ENCODE measurements at regions not wholly inside any gene's neighbourhood (a gene's known extent, or its start where the extent isn't known, plus 50 kb on each side); places are given as distances from the start of the nearest gene placed in this dataset.

DNA sequence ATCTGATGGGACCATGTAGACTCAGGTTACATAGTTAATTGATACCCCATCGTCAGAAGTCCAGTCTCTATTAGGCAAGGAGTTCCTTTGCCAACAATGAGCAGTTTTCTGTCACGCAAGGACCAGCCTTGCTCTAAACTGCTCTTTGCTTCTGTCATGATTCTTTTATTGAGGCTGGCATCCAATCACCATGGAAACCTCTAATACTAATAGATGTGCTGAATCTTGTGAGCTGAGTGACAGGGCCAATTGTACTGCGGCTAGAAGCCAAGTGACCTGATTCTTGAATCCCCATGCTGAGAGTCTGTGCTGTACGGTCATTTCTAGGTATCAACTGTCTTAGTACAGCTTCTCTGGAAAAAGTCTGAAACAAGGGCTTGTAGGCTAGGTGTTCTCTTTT lies 395.6 kb downstream of the RND3 start:
- Mint-ChIP-seq H3K4me1 (ENCODE audit: unreplicated experiment) (peaks cover 3% of the 10 kb centered on the region), H3K9me3 (ENCODE audit: unreplicated experiment) (no peaks in the 10 kb centered on the region), H3K27me3 (ENCODE audit: unreplicated experiment) (no peaks in the 10 kb centered on the region), H3K27ac (ENCODE audit: unreplicated experiment) (no peak overlapping the region), H3K4me3 (ENCODE audit: unreplicated experiment) (no peak overlapping the region), H3K36me3 (ENCODE audit: low read depth, unreplicated experiment) (no peaks in the 10 kb centered on the region)
- no peak for DNase-seq (ENCODE audit: low spot score)
- TF ChIP-seq, protein P1, sequence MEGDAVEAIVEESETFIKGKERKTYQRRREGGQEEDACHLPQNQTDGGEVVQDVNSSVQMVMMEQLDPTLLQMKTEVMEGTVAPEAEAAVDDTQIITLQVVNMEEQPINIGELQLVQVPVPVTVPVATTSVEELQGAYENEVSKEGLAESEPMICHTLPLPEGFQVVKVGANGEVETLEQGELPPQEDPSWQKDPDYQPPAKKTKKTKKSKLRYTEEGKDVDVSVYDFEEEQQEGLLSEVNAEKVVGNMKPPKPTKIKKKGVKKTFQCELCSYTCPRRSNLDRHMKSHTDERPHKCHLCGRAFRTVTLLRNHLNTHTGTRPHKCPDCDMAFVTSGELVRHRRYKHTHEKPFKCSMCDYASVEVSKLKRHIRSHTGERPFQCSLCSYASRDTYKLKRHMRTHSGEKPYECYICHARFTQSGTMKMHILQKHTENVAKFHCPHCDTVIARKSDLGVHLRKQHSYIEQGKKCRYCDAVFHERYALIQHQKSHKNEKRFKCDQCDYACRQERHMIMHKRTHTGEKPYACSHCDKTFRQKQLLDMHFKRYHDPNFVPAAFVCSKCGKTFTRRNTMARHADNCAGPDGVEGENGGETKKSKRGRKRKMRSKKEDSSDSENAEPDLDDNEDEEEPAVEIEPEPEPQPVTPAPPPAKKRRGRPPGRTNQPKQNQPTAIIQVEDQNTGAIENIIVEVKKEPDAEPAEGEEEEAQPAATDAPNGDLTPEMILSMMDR (IDR thresholded peaks at IDR 0.05; ENCODE audit: unreplicated experiment) = no peak

DNA sequence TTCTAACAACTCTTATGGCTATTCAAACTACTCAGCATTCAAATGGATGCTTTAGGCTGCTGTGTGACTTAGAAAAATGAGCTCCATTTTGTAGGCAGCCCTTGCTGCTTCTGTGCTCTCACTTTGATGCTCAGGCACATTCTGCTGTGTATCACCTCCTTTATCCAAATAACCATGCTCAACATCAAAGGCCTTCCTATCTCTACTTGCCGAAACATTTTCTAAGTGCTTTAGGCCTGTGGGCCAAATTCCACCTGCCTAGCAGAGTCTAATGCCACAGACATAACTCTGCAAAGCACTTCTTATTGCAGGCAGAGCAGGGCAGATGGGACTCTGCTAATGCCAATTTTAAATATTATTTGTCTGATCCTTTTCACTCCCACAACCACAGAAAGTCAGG lies 397.4 kb downstream of the RND3 start:
- Mint-ChIP-seq H3K27me3 (ENCODE audit: unreplicated experiment) (no peaks in the 10 kb centered on the region), H3K36me3 (ENCODE audit: low read depth, unreplicated experiment) (no peaks in the 10 kb centered on the region), H3K9me3 (ENCODE audit: unreplicated experiment) (no peaks in the 10 kb centered on the region), H3K4me3 (ENCODE audit: unreplicated experiment) (no peak overlapping the region), H3K27ac (ENCODE audit: unreplicated experiment) (no peak overlapping the region), H3K4me1 (ENCODE audit: unreplicated experiment) (peaks cover 3% of the 10 kb centered on the region)
- TF ChIP-seq, protein P1 (IDR thresholded peaks at IDR 0.05; ENCODE audit: unreplicated experiment) = no peak
- no peak for DNase-seq (ENCODE audit: low spot score)

DNA sequence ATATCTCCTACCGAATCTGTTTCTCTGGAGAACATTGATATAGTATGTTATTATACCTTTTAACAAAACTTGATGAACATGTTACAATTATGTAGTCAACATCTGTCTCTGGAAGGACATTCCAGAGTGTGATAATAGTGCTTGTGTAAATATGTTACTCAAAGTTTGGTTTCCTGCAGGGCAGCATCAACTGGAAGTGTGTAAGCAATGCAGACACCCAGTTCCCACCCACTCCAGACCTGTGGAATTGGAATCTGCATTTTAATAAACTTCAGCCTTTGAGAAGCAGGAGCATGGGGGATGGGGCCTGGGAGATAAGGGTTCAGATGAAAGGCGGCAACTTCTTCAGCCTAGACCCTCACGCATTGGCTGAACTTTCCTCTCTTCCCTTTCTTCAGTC lies 398.9 kb downstream of the RND3 start:
- Mint-ChIP-seq H3K9me3 (ENCODE audit: unreplicated experiment) (no peaks in the 10 kb centered on the region), H3K27me3 (ENCODE audit: unreplicated experiment) (no peaks in the 10 kb centered on the region), H3K27ac (ENCODE audit: unreplicated experiment) (no peak overlapping the region), H3K36me3 (ENCODE audit: low read depth, unreplicated experiment) (no peaks in the 10 kb centered on the region), H3K4me1 (ENCODE audit: unreplicated experiment) (peaks cover 3% of the 10 kb centered on the region), H3K4me3 (ENCODE audit: unreplicated experiment) (no peak overlapping the region)
- TF ChIP-seq, protein P1 (IDR thresholded peaks at IDR 0.05; ENCODE audit: unreplicated experiment) = no peak
- no peak for DNase-seq (ENCODE audit: low spot score)

DNA sequence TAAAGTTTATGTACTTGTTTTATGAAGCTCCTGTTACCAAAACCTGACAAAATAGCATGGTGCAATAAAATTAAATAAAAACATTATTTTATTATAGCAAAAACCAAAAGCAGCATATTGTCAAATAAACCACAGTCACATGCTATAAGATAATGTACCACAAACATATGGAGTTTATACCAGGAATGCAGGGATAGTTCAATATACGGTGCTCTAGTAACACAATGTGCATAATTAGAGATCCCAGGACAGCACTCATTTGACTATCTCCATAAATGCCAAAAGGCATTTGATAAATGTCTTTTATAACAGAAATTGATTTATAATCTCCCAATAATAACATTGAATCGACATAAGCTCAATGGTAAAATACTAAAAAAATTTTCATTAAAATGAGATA lies 402.0 kb downstream of the RND3 start:
- Mint-ChIP-seq H3K27ac (ENCODE audit: unreplicated experiment) (no peak overlapping the region), H3K4me3 (ENCODE audit: unreplicated experiment) (no peak overlapping the region), H3K9me3 (ENCODE audit: unreplicated experiment) (no peaks in the 10 kb centered on the region), H3K36me3 (ENCODE audit: low read depth, unreplicated experiment) (no peaks in the 10 kb centered on the region), H3K4me1 (ENCODE audit: unreplicated experiment) (peaks cover 3% of the 10 kb centered on the region), H3K27me3 (ENCODE audit: unreplicated experiment) (no peaks in the 10 kb centered on the region)
- TF ChIP-seq, protein P1 (IDR thresholded peaks at IDR 0.05; ENCODE audit: unreplicated experiment) = no peak
- DNase-seq (ENCODE audit: low spot score) = no peak

DNA sequence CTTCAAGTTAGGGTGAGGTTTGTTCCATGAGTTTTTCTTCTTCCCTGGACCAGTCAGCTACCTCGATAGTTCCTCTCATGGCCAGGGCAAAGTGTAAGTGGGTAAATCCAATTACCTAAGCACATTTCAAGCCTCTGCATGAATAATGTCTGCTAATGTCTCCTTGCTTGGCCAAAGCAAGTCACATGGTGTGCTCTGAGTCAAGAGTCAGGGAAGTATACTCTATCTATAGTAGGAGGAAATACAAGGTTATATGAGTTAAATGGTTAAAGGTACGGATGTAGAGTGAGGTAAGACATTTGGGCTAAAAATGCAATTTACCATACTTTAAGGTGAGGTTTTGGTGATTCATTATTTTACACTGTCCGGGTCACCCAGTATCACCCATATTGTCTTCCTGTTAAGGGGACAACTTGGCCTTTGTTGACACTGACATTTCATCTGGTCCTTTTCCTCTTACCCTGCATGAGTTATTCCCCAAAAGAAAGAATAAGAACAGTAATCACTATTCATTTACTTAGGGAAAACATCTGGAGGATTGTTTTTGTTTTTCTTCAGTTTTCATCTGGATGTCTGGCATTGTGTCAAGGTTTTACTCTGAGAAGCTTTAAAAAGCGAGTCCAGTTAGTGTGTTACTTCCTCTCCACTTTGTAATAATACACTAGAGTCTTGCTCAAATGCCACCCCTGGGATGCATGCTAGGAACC lies 405.5 kb downstream of the RND3 start:
- no peak for DNase-seq (ENCODE audit: low spot score)
- no peaks in the 10 kb centered on the region for H3K4me1 Mint-ChIP-seq (ENCODE audit: unreplicated experiment)
- H3K9me3 Mint-ChIP-seq (ENCODE audit: unreplicated experiment) = no peaks in the 10 kb centered on the region
- TF ChIP-seq, protein P1 (IDR thresholded peaks at IDR 0.05; ENCODE audit: unreplicated experiment) = no peak
- no peaks in the 10 kb centered on the region for H3K36me3 Mint-ChIP-seq (ENCODE audit: low read depth, unreplicated experiment)
- H3K27me3 Mint-ChIP-seq (ENCODE audit: unreplicated experiment) = no peaks in the 10 kb centered on the region
- no peak overlapping the region for H3K27ac Mint-ChIP-seq (ENCODE audit: unreplicated experiment)
- no peak overlapping the region for H3K4me3 Mint-ChIP-seq (ENCODE audit: unreplicated experiment)
